ENCODE measurements at regions not wholly inside any gene's neighbourhood (a gene's known extent, or its start where the extent isn't known, plus 50 kb on each side); places are given as distances from the start of the nearest gene placed in this dataset.
A peak's percentile ranks its signal among the peaks of the same experiment; 100 is the strongest.

- Histone ChIP-seq H3K4me3 (no peak overlapping the region), H3K9me3 (ENCODE audit: low read depth) (no peaks in the 10 kb centered on the region), H3K36me3 (no peaks in the 10 kb centered on the region), H3K27me3 (no peaks in the 10 kb centered on the region), H3K27ac (no peak overlapping the region), H3K4me1 (ENCODE audit: low read depth) (no peaks in the 10 kb centered on the region)
- DNase-seq (ENCODE audit: low read depth in 1 of 2, low spot score in 1 of 2), result no peak
- no peak for TF ChIP-seq CTCF (IDR thresholded peaks at IDR 0.05; ENCODE audit: low read depth, low read length)
These were observed 186.5 kb downstream of the LURAP1L start for GRCh38 chr9:12961276-12961809.

- no peak overlapping the region for H3K27ac ChIP-seq
- no peaks in the 10 kb centered on the region for H3K4me1 ChIP-seq (ENCODE audit: low read depth)
- no peaks in the 10 kb centered on the region for H3K9me3 ChIP-seq (ENCODE audit: low read depth)
- H3K4me3 ChIP-seq, result no peak overlapping the region
- no peak for DNase-seq (ENCODE audit: low read depth in 1 of 2, low spot score in 1 of 2)
- H3K27me3 ChIP-seq, result no peaks in the 10 kb centered on the region
- H3K36me3 ChIP-seq, result no peaks in the 10 kb centered on the region
- no peak for TF ChIP-seq CTCF (IDR thresholded peaks at IDR 0.05; ENCODE audit: low read depth, low read length)
These were observed 188.7 kb downstream of the LURAP1L start for GRCh38 chr9:12963537-12963936.

GRCh38 chr9:12964271-12964670, 189.5 kb downstream of the LURAP1L start:
- Histone ChIP-seq H3K36me3 (no peaks in the 10 kb centered on the region), H3K9me3 (ENCODE audit: low read depth) (no peaks in the 10 kb centered on the region), H3K27me3 (no peaks in the 10 kb centered on the region), H3K4me3 (no peak overlapping the region), H3K27ac (no peak overlapping the region), H3K4me1 (ENCODE audit: low read depth) (no peaks in the 10 kb centered on the region)
- DNase-seq (ENCODE audit: low read depth in 1 of 2, low spot score in 1 of 2), result no peak
- no peak for TF ChIP-seq CTCF (IDR thresholded peaks at IDR 0.05; ENCODE audit: low read depth, low read length)

GRCh38 chr9:12965303-12965702, 190.5 kb downstream of the LURAP1L start:
- no peaks in the 10 kb centered on the region for H3K36me3 ChIP-seq
- no peaks in the 10 kb centered on the region for H3K9me3 ChIP-seq (ENCODE audit: low read depth)
- H3K4me1 ChIP-seq (ENCODE audit: low read depth), result no peaks in the 10 kb centered on the region
- H3K27me3 ChIP-seq, result no peaks in the 10 kb centered on the region
- TF ChIP-seq CTCF (IDR thresholded peaks at IDR 0.05; ENCODE audit: low read depth, low read length), result no peak
- no peak overlapping the region for H3K27ac ChIP-seq
- H3K4me3 ChIP-seq, result no peak overlapping the region
- no peak for DNase-seq (ENCODE audit: low read depth in 1 of 2, low spot score in 1 of 2)

- Histone ChIP-seq H3K4me3 (no peak overlapping the region), H3K27me3 (no peaks in the 10 kb centered on the region), H3K27ac (no peak overlapping the region), H3K36me3 (no peaks in the 10 kb centered on the region), H3K9me3 (ENCODE audit: low read depth) (no peaks in the 10 kb centered on the region), H3K4me1 (ENCODE audit: low read depth) (no peaks in the 10 kb centered on the region)
- peak in 1 of 2 donors; percentile 59 for DNase-seq (ENCODE audit: low read depth in 1 of 2, low spot score in 1 of 2)
- no peak for TF ChIP-seq CTCF (IDR thresholded peaks at IDR 0.05; ENCODE audit: low read depth, low read length)
These were observed 193.3 kb downstream of the LURAP1L start for GRCh38 chr9:12968093-12968492.

Data from cardiac muscle cell (in vitro differentiated cells and primary cell).